ENCODE measurements at regions not wholly inside any gene's neighbourhood (a gene's known extent, or its start where the extent isn't known, plus 50 kb on each side); places are given as distances from the start of the nearest gene placed in this dataset.

DNA sequence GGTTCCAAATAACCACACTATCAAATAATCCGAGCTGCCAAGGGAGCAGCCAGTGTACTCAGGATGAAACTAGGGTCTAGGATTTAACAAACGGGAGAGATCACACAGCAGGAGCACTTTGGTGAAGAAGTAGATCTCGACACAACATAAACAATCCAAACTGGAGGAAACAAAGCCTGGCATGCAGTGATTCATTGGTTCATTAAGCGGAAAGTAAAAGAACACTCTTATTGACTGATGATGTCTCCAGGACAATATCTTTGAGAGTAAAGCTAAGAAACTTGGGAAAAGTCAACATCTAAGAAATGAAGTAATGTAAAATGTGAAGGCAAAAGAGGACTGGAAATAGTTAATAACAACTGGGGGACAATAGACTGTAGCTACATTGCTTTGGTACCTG is 1478.3 kb upstream of the CDH9 start:
- H3K4me3 Mint-ChIP-seq (ENCODE audit: unreplicated experiment) = no peak overlapping the region
- TF ChIP-seq, protein P1, sequence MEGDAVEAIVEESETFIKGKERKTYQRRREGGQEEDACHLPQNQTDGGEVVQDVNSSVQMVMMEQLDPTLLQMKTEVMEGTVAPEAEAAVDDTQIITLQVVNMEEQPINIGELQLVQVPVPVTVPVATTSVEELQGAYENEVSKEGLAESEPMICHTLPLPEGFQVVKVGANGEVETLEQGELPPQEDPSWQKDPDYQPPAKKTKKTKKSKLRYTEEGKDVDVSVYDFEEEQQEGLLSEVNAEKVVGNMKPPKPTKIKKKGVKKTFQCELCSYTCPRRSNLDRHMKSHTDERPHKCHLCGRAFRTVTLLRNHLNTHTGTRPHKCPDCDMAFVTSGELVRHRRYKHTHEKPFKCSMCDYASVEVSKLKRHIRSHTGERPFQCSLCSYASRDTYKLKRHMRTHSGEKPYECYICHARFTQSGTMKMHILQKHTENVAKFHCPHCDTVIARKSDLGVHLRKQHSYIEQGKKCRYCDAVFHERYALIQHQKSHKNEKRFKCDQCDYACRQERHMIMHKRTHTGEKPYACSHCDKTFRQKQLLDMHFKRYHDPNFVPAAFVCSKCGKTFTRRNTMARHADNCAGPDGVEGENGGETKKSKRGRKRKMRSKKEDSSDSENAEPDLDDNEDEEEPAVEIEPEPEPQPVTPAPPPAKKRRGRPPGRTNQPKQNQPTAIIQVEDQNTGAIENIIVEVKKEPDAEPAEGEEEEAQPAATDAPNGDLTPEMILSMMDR (IDR thresholded peaks at IDR 0.05) = no peak
- H3K36me3 Mint-ChIP-seq (ENCODE audit: low read depth) = no peaks in the 10 kb centered on the region
- no peaks in the 10 kb centered on the region for H3K4me1 Mint-ChIP-seq (ENCODE audit: low read depth)
- H3K27me3 Mint-ChIP-seq (ENCODE audit: low read depth) = peaks cover 4% of the 10 kb centered on the region
- no peak overlapping the region for H3K27ac Mint-ChIP-seq (ENCODE audit: unreplicated experiment)
- no peak for DNase-seq (ENCODE audit: low spot score)
- peaks cover 9% of the 10 kb centered on the region for H3K9me3 Mint-ChIP-seq (ENCODE audit: low read depth)

DNA sequence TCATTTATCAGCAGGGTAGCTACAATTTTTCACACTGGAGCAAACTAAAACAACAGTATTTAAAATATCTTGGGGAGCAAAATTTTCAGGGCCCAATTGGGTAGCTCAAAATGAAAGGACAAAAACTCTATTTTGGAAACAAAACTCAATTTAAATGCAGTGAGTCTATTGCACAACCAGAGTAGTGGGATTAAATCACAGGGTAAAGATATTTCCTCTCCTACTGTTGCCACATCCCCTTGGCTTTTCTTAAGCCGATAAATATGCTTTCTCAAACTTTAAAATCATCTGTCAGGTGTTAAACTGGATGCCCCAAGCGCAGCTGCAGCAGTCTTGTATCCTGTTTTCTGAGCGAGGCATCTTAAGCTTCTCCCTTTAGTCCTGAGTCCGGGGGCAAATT is 1474.3 kb upstream of the CDH9 start:
- Mint-ChIP-seq H3K27ac (ENCODE audit: unreplicated experiment) (no peak overlapping the region), H3K4me3 (ENCODE audit: unreplicated experiment) (no peak overlapping the region), H3K36me3 (ENCODE audit: low read depth) (no peaks in the 10 kb centered on the region), H3K27me3 (ENCODE audit: low read depth) (peaks cover 7% of the 10 kb centered on the region), H3K4me1 (ENCODE audit: low read depth) (no peaks in the 10 kb centered on the region), H3K9me3 (ENCODE audit: low read depth) (peaks cover 9% of the 10 kb centered on the region)
- no peak for DNase-seq (ENCODE audit: low spot score)
- TF ChIP-seq, protein P1 (IDR thresholded peaks at IDR 0.05) = no peak

DNA sequence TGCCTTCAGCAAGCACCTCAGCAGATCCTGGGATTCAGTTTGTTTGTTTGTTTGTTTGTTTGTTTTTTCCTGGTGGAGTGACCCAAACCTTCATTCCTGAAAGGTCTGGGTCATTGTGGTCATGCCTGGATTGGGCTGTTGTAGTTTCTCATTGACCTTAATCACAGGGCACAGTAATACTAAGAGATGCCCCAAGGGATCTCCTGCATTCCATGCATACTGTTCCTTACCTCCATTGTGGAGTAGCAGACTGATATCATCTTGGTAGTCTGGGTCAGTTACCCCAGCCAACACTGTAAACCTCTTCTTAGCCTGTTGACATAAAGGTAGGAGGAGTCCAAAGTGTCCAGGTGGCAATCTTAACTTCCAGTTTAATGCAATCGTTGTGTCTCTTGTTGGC is 1466.7 kb upstream of the CDH9 start:
- peaks cover 20% of the 10 kb centered on the region for H3K9me3 Mint-ChIP-seq (ENCODE audit: low read depth)
- no peaks in the 10 kb centered on the region for H3K4me1 Mint-ChIP-seq (ENCODE audit: low read depth)
- H3K27me3 Mint-ChIP-seq (ENCODE audit: low read depth) = peaks cover 4% of the 10 kb centered on the region
- TF ChIP-seq, protein P1 (IDR thresholded peaks at IDR 0.05) = no peak
- H3K27ac Mint-ChIP-seq (ENCODE audit: unreplicated experiment) = no peak overlapping the region
- DNase-seq (ENCODE audit: low spot score) = no peak
- no peaks in the 10 kb centered on the region for H3K36me3 Mint-ChIP-seq (ENCODE audit: low read depth)
- H3K4me3 Mint-ChIP-seq (ENCODE audit: unreplicated experiment) = no peak overlapping the region

DNA sequence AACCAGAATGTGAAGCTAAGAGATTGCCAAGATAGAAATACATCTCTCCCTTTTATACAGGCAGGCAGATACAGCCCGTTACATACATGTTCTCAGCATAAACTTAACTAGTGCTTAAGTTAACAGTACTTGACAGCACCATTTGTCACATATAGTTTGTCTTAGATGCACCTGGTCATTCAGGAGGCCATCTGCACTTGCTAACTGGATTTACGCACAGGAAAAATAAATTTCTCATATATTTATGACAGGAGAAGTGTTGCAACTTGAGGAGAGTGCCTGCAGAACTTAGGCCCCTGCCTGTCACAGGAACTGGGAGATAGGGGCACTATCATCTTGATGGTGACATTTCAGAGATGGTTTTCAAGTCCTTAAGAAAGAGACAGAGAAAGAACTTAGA is 1462.1 kb upstream of the CDH9 start:
- H3K4me1 Mint-ChIP-seq (ENCODE audit: low read depth) = no peaks in the 10 kb centered on the region
- H3K27ac Mint-ChIP-seq (ENCODE audit: unreplicated experiment) = no peak overlapping the region
- DNase-seq (ENCODE audit: low spot score) = no peak
- peaks cover 15% of the 10 kb centered on the region for H3K27me3 Mint-ChIP-seq (ENCODE audit: low read depth)
- H3K9me3 Mint-ChIP-seq (ENCODE audit: low read depth) = peaks cover 7% of the 10 kb centered on the region
- H3K36me3 Mint-ChIP-seq (ENCODE audit: low read depth) = no peaks in the 10 kb centered on the region
- no peak overlapping the region for H3K4me3 Mint-ChIP-seq (ENCODE audit: unreplicated experiment)
- TF ChIP-seq, protein P1 (IDR thresholded peaks at IDR 0.05) = no peak

DNA sequence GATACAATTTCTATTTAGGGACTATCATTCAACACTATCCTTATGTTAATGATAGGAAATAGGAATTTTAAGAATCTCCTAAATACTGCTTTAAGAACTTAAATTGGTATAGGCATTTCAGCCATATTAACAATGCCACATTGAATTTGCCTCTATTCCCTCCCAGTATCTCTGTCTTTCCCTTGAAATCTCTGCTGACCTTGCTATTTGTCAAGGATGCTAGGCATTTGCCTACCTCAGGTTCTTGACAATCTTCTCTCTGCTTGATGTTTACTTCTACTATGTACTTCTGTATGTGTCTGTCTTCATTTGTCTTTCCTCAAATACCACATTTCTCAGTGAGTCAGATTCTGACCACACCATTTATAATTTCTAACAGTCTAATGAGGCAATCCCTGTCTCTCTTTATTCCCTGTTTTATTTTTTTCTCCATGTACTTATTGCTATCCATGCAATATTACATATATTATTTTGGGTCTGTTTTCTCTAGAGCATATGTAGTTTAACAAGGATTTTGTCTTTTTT is 1461.4 kb upstream of the CDH9 start:
- TF ChIP-seq, protein P1 (IDR thresholded peaks at IDR 0.05) = no peak
- peaks cover 1% of the 10 kb centered on the region for H3K9me3 Mint-ChIP-seq (ENCODE audit: low read depth)
- H3K36me3 Mint-ChIP-seq (ENCODE audit: low read depth) = no peaks in the 10 kb centered on the region
- H3K27ac Mint-ChIP-seq (ENCODE audit: unreplicated experiment) = no peak overlapping the region
- no peaks in the 10 kb centered on the region for H3K4me1 Mint-ChIP-seq (ENCODE audit: low read depth)
- no peak for DNase-seq (ENCODE audit: low spot score)
- no peak overlapping the region for H3K4me3 Mint-ChIP-seq (ENCODE audit: unreplicated experiment)
- H3K27me3 Mint-ChIP-seq (ENCODE audit: low read depth) = peaks cover 15% of the 10 kb centered on the region
